Suppressor macrophage treated with lipopolysaccharide for 4 hours (primary cell): ENCODE measurements at regions not wholly inside any gene's neighbourhood (a gene's known extent, or its start where the extent isn't known, plus 50 kb on each side); places are given as distances from the start of the nearest gene placed in this dataset.
"Not testable (repeated sequence)": the region's sequence is repeated elsewhere in the genome, so short reads cannot be mapped to it uniquely, and the experiment has no call there.

ENCODE experiments used
- DNase-seq: peaks from one replicate; pipeline ENCODE4 v3.0.0-alpha.2; 2020

DNA sequence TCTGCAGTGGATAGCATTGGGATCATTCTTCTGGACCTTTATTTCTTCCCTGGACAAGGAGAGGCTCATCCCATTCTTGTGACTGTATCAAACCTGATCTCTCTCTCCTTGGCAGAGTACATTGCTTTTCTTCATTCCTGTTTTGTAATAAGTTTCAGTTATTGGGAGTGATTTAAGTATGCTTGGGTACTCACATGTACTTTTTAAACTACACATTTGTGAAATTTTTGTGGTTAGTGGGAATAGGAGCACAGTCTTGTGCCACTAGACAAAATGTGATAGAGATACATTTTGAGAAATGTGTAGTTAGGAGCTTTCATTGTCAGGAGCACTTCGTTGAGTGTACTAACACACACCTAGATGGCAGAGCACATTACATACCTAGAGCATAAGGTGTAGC, 262.6 kb downstream of the C3orf38 start:
- no peak for DNase-seq

DNA sequence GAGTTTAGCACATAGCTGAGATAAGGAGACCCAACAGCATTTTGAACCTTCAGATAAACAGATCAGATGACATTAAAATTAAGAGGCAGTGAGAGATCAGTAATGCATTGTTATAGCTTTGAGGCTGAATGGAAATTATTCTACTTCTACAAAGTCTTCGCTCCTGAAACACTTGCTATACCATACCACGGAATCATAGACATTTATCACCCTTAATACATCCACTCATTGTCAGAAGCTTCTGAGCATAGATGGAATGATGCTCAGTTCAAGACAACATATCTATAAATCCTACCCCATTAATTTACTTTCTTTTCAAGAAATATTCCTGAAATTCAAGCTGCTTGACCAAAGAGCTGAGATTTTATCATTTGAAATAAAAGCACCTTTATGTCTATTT, 266.7 kb downstream of the C3orf38 start:
- no peak for DNase-seq

DNA sequence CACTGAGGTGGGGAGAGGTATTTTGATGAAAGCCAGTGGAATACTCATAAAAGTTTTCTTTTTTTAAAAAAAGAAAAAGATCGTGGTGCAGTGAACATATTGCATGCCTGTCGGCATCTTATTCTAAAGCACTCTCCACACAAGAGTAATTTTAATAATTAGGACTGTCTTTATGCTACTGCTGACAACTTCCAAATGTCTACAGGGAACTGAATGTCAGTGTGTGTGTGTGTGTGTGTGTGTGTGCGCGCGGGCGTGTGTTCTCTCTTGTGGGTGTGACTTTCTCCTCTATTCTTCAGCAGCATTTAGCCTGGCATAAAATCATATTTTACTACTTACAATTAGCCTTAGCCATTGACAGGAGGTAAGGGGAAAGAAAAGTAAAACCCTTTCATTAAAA, 268.5 kb downstream of the C3orf38 start:
- DNase-seq: no peak

DNA sequence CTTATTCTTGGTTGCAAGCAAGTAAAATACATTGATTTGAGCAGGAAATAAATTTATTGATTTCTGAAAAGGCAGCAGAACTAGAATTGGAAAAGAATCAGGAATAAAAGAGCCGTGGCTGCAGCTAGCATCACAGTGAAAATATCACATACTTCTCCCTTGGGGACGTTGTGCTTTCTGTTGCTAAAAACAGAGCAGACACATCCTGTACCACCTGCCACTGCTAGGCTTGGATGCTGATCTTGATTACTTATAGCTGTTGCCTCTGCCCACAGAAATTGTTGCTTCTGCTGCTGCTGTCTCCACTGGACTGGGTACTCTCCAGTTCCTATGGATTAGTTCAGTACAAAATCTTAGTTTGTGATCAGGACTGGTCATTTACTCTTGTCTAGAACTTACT, 283.8 kb downstream of the C3orf38 start:
- DNase-seq: no peak

DNA sequence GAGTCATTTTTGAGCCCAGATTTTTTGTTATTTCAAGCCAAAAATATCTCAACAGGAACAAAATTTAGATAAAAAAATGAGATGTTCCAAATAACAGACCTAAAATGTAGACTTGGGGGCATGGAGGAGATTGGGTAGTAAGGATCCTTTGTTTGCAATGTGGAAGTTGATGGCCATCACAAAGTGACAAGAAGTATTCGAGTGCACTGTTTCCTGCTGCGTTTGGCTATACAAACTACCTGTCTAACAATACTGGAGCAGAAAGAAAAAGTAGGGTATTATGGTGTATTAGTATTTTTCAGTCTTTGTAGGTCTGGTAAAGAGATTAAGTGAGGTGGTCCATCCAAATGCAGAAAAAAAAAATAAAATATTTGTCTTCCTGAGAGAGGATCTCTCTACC, 284.2 kb downstream of the C3orf38 start:
- no peak for DNase-seq

DNA sequence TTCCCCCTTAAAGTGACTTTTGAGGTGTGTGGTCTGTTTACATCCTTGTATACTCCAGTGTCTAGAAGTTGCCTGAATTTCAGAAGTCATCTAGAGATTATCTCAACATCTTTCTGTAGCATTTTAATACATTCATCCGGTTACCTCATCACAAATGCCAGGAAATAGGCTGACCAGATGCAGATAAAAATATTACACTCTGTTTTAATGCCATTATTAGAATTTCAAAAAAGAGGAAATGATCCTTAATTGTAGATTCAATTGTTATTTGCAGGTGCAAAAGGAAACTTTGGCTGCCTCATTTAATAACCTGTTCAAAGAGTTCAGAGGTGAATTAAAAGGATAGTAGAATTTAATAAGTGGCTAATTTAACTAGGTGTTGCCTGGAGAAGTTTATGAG, 290.9 kb downstream of the C3orf38 start:
- DNase-seq: no peak

DNA sequence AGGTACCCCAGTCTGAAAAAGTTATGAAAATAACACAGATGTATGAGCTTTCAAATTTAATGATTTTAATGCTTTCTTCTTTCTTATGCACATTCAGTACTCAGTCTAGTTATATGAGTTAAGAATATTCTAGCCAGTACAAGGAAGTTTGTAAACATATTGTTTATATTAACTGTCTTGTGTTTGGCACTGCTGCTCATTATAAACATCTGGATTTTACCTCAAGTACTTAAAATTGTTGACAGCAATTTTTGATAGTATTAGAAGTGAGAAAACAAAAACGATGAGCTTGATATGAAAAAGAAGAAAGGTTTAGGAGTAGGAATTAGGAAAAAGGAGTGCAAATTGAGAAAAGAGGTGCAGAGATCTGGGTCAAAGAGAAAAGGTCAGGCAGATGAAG, 293.3 kb downstream of the C3orf38 start:
- DNase-seq: no peak

DNA sequence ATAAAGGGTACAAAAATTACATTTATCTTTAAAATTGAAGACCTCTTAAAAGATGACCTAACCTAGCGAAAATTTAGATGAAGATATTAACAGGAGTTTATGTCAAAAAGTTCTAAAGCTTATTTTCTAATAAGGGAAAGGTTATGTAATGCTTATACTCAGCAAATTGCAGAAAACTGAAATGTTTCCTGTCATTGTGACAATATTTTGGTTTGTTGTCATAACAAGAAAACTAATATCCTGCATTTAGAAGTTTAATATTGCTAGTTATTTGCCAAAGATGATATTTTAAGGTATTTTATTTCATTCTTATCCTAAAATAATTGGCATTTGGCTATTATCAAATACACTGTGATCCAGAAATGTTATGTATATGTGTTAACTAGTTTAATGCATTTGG, 294.5 kb downstream of the C3orf38 start:
- DNase-seq: no peak

DNA sequence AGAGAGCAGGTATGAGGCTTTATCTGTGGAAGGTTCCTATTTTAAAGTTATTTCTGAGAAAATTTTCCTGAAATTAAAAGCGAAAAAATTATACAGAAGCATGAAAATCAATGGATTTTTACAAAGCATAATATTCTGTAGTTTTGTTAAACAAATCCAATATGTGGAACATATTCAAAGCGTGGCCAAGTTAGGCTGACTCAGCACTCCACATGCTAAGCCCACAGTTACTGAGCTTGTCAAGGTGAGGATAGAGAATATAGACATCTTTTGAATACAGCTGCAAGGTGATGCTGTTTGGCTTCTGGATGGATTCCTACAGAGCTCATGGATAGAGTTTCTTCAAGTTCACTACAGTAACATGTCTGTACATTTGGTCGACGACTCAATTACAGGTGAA, 302.5 kb downstream of the C3orf38 start:
- DNase-seq: no peak

DNA sequence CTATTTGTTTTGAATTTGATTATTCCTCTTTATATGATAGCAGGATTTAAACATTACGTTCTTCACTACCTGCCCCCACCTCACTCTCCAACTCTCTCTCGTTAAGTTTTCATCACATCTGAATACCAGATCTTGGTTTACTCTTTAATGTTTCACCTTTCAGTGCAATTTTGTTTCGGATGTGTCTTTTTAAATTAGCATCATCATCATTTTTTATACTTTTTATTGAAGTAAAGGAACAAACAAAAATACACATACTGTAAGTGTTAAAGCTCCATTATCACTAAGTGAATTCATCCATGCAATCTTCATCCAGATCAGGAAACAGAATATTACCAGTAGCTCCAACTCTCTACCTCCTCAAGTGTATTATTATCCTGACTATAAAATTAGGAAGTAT, 310.6 kb downstream of the C3orf38 start:
- DNase-seq: no peak

DNA sequence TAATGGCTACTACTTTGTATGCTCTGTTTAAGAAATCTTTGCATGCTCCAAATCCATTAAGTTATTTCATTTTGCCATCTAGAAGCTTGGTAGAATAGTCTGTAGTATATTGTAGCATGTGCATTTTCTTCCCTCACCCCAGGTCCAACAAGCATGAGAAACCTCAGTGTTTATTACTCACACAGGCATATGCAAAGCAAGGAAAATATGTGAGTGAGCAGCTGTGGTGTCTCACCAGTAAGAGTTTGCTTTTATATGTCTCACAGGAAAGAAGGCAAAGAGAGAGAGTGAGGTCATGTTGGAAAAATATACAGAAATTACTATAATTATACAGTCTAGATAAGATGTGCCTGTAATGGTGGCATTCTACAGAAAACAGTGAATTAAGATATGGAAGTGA, 312.5 kb downstream of the C3orf38 start:
- no peak for DNase-seq

DNA sequence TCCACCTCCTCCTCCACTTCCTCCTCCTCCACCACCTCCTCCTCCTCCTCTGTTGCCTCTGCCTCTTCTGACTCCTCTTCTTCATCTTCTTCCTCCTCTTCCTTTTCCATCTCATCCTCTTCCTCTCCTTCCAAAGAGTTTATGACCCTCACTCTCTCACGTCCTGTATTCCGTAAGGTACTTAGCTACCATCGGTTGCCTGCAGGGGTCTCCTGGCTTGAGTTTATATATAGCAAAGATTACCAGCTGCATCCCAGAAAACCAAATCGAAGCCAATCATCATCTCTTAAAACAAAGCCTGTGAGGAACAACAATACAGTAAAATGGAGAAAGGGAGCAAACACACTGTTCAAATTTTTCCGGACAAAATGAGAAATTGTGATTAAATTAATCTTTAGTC, 317.4 kb downstream of the C3orf38 start:
- no peak for DNase-seq

DNA sequence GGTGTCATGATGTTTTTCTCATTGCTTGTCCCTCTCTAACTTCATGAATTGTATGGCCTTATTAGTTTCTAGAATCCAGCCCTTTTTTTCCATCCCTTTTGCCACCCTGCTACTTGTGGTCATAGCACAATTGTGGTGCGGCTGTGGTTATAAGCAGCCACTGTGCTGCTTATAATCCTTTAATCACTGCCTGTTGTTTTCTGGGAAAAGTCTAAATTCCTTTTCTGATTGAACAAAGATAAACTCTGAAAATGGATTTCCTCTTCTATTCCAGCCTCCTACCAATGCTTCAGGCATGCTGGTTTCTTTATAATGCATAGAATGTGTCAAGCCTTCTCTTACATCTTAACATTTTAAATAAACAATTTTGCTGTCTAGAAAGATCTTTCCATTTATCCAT, 319.5 kb downstream of the C3orf38 start:
- DNase-seq: no peak

DNA sequence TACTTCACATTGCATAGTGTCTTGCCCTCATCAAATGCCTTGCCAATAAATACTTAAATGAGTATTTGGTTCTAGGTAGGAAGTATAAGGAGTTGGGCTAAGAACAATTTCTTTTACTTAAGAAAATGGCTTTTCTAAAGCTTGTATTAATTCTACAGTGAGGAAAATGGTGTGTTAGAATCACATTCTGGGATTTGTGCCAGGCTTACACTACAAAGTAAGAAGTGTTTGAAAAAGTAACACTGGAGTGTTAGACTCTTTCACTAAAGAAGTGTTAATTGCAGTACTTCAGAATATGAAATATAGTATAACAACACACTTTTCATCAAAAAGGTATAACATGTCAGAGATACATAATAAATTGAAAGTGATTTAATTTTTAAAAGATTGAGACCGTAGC, 328.7 kb downstream of the C3orf38 start:
- DNase-seq: no peak

DNA sequence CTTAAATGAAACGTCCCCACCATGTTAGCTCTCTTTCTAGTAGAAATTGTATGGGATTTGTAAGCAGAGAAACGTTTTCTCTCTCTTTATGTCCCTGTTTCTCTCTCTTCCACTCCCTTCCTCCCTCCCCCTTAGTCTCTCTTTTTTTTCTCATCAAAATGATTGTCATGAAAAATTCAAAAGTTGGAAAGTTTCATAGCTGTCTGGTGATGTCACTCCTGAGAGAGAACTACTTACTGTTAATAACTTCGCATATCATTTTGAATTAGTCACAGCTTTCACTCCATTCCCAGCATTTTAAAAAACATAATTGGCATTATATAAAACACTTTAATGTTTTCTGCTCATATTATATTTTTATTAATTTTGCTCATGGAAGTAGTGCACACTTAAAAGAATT, 331.1 kb downstream of the C3orf38 start:
- no peak for DNase-seq

DNA sequence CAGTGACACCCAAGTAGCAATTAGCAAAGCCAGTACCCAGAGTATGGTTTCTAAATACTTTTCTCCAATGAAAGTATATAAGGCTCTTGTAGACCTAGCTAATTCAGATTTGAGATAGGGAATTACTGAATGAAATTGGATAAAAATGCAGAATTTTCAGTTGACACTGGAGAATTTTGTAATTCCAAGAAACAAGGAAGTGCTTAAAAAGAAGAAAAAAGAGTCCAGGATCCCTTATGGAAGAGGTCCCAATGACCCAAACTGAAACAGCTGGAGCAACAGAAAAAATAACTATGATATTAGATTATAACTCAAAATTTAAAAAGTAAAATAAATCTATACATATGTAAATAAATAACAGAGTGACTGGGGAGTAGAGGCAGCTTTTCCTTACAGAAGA, 335.2 kb downstream of the C3orf38 start:
- no peak for DNase-seq

DNA sequence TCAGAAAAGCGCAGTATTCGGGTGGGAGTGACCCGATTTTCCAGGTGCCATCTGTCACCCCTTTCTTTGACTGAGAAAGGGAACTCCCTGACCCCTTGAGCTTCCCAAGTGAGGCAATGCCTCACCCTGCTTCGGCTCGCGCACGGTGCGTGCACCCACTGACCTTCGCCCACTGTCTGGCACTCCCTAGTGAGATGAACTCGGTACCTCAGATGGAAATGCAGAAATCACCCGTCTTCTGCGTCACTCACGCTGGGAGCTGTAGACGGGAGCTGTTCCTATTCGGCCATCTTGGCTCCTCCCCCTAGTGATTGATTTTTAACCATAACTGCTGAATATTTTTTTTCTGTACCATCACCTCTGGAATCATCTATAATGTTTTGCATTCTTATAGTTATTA, 359.1 kb downstream of the C3orf38 start:
- not testable (repeated sequence) for DNase-seq

DNA sequence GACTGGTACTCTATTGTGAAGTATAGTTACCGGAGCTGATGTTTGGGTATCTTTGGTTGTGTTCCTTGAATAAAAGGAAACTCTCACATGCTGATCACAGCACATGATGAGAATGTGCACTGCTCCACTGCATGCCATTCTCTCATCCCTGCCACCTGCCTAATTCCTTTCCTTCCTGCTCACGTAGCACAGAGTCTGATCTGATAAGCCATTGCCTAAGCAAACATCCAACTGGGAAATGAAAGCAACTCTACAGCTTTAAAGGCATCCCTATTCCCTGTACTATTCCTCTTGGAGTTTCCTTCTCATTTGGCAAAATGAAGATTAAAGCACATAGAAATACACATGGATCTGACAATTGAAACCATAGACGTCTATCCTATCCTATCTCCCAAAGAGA, 359.8 kb downstream of the C3orf38 start:
- no peak for DNase-seq

DNA sequence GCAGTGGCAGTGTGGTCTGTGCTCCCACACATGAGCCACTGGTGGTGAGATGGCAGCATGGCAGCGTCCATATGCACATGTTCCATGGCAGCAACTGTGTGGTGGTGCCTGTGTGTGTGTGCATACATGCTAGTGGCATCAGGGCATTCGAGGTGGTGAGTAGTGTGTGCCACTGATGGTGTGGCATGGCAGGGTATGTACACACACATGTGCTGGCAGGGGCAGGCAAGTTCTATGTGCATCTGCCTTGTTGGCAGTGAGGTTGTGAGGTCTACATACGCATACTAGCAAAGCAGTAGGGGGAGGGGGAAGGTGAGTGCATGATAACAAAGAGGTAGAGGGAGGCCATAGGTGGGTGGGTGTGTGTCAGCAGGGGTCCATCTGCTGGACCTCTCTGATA, 378.7 kb downstream of the C3orf38 start:
- no peak for DNase-seq

DNA sequence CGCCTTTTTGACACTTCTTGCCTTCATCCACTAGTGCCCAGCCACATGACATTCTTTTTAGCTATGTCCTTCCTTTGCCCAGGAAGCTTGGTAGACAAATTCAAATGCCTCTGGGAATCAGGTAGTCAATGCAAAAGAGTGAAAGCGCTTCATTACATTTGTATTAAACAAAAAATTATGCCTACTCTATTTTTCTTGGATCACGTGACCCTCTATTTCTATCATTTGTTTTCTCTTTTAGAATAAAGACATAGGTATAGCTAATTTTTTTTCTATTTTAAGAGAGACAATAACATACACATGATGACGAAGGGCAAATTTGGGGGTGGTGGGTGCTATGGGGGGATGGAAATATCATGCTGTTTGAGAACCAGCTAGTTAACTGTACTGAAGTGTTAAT, 384.8 kb downstream of the C3orf38 start:
- DNase-seq: no peak

DNA sequence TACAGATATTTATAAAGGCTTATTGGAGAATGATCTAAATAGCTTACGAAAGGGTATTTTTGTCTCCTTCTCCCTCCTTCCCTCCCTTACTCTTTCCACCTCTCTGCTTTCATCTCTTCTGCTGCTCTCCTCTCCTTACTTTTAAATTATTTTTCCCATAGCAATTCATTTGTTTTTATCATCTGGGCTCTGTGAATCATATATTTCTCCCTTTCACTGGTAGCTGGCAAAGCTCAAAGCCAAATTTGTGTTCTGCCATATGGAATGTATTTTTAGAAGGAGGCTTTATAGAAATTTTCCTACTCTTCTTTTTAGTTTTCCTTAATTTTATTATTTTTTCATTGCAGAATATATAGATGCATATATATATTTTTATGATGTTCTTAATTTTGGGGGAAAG, 385.8 kb downstream of the C3orf38 start:
- DNase-seq: no peak

DNA sequence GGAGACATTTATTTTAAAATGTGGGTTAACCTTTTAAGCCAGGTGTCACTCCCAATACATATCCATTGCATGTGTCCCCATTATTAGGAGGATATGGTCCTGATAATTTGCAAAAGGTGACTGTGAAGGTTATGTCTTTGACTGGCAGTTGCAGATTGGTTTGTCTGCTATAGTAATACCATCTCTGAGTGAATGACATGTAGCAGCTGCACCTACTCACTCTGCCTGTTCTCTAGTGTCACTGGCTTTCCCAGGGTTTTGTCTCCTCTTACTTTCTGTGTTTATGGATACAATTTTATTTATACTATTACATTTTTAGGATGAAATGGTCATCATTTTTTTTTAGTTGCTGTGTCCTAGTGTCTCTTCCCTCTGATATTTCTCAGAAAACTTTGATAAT, 393.2 kb downstream of the C3orf38 start:
- DNase-seq: no peak

DNA sequence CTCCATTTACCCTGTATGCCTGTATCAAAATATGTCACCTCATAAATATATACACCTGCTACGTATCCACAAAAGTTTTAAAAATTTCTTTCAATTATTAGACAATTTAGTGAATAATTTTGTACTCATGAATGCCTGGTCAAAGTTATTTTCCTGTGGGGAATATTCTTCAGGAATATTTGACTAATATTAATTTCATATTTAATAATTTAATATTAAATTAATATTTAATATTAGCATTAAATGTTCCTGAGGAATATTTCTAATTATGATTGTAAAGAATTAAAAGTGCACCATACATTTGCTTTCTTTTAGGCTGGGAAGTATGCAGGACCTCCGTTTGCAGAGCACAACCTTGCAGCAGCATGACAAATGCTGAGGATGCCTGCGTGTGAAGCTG, 422.7 kb downstream of the C3orf38 start:
- DNase-seq: no peak

DNA sequence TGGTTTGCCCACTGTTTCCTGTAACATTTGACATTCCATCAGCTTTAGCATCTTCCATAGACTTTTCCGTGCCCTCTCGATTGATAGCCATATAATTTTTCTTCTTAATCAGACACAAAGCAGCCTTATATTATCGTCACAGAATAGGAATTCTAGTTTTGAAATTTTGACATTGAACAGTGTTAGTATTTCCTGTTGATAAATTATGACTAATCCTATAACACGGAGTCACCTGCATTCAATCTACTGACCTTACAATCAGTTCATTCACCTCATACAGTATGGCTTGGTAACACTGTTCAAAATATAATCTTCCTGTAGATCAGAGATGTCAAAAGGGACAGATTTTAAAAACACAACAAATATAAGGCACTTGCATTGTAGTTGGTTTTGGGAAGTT, 423.7 kb downstream of the C3orf38 start:
- DNase-seq: no peak

DNA sequence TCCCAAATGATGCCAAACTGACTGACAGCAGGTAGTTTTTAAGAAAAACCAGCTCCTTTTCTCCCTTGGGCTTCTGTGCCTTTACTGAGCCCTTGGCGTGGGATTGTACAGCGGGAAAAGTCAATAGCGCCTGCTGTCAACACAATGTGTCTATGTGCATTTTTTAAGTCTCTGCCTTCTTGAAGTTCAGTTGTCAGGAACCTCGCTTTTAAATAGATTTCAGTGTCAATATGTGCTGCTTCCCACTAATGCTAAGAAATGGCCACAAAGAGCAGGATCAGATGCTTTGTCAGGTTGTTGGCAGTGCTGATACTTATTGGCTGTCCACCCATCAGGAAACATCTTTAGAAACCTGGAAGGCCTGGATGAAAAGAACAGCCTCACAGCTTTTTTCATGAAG, 424.4 kb downstream of the C3orf38 start:
- no peak for DNase-seq

DNA sequence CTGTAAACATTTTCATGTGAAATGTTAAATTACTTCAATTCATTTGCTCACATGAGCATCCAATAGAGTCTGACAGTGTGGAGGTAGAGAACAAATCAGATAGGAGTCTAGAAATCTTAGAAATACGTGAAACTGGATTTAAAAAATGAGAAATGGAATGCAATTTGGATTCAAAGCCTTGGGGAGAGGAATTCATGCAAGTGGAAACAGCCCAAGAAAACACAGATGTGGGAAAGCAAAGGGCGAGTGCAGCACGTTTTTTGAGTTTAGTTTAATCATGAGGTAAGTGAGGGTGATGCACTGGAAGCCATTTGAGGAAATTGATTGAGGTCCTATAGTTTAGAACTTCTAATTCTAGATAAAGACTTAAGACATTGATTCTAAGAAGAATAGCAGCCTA, 434.7 kb downstream of the C3orf38 start:
- DNase-seq: no peak
